ENCODE measurements at regions not wholly inside any gene's neighbourhood (a gene's known extent, or its start where the extent isn't known, plus 50 kb on each side); places are given as distances from the start of the nearest gene placed in this dataset.

- TF ChIP-seq POLR2AphosphoS5 (IDR thresholded peaks at IDR 0.05; ENCODE audit: low read depth, low read length) (no peak), FOXP2 (optimal IDR thresholded peaks at IDR 0.05; ENCODE audit: borderline replicate concordance, extremely low read depth, extremely low read length, insufficient read depth) (no peak), REST (IDR thresholded peaks at IDR 0.05; ENCODE audit: insufficient read depth in 1 of 2, low read depth in 2 of 2, low read length in 2 of 2) (no peak), SIN3A (IDR thresholded peaks at IDR 0.05; ENCODE audit: borderline replicate concordance, insufficient read depth, low read length) (no peak), TAF1 (IDR thresholded peaks at IDR 0.05; ENCODE audit: borderline replicate concordance, insufficient read depth, low read length) (no peak)
These were observed 150.2 kb downstream of the FOXD2 start for GRCh38 chr1:47587891-47588582.

- no peak for TF ChIP-seq SIN3A (IDR thresholded peaks at IDR 0.05; ENCODE audit: borderline replicate concordance, insufficient read depth, low read length)
- no peak for TF ChIP-seq TAF1 (IDR thresholded peaks at IDR 0.05; ENCODE audit: borderline replicate concordance, insufficient read depth, low read length)
- TF ChIP-seq REST (IDR thresholded peaks at IDR 0.05; ENCODE audit: insufficient read depth in 1 of 2, low read depth in 2 of 2, low read length in 2 of 2) = no peak
- no peak for TF ChIP-seq POLR2AphosphoS5 (IDR thresholded peaks at IDR 0.05; ENCODE audit: low read depth, low read length)
- TF ChIP-seq FOXP2 (optimal IDR thresholded peaks at IDR 0.05; ENCODE audit: borderline replicate concordance, extremely low read depth, extremely low read length, insufficient read depth) = no peak
These were observed 152.8 kb downstream of the FOXD2 start for GRCh38 chr1:47590523-47591225.

GRCh38 chr1:47591801-47592200, 154.0 kb downstream of the FOXD2 start:
- TF ChIP-seq FOXP2 (optimal IDR thresholded peaks at IDR 0.05; ENCODE audit: borderline replicate concordance, extremely low read depth, extremely low read length, insufficient read depth) = no peak
- no peak for TF ChIP-seq TAF1 (IDR thresholded peaks at IDR 0.05; ENCODE audit: borderline replicate concordance, insufficient read depth, low read length)

GRCh38 chr1:47592296-47593012, 154.6 kb downstream of the FOXD2 start:
- TF ChIP-seq FOXP2 (optimal IDR thresholded peaks at IDR 0.05; ENCODE audit: borderline replicate concordance, extremely low read depth, extremely low read length, insufficient read depth) = no peak
- TF ChIP-seq TAF1 (IDR thresholded peaks at IDR 0.05; ENCODE audit: borderline replicate concordance, insufficient read depth, low read length) = no peak
- no peak for TF ChIP-seq REST (IDR thresholded peaks at IDR 0.05; ENCODE audit: insufficient read depth in 1 of 2, low read depth in 2 of 2, low read length in 2 of 2)
- no peak for TF ChIP-seq SIN3A (IDR thresholded peaks at IDR 0.05; ENCODE audit: borderline replicate concordance, insufficient read depth, low read length)

- TF ChIP-seq SIN3A (IDR thresholded peaks at IDR 0.05; ENCODE audit: borderline replicate concordance, insufficient read depth, low read length) (no peak), FOXP2 (optimal IDR thresholded peaks at IDR 0.05; ENCODE audit: borderline replicate concordance, extremely low read depth, extremely low read length, insufficient read depth) (no peak), POLR2AphosphoS5 (IDR thresholded peaks at IDR 0.05; ENCODE audit: low read depth, low read length) (no peak), REST (IDR thresholded peaks at IDR 0.05; ENCODE audit: insufficient read depth in 1 of 2, low read depth in 2 of 2, low read length in 2 of 2) (no peak), TAF1 (IDR thresholded peaks at IDR 0.05; ENCODE audit: borderline replicate concordance, insufficient read depth, low read length) (no peak)
These were observed 155.2 kb downstream of the FOXD2 start for GRCh38 chr1:47593013-47593568.
